Neuronal stem cell (in vitro differentiated cells): ENCODE measurements at regions not wholly inside any gene's neighbourhood (a gene's known extent, or its start where the extent isn't known, plus 50 kb on each side); places are given as distances from the start of the nearest gene placed in this dataset.
A peak's percentile ranks its signal among the peaks of the same experiment; 100 is the strongest.
"Not testable (repeated sequence)": the region's sequence is repeated elsewhere in the genome, so short reads cannot be mapped to it uniquely, and the experiment has no call there.

Source experiments
- DNase-seq: peaks from one replicate; pipeline ENCODE4 v3.0.0-alpha.2; 2013; ENCODE audit warnings: low spot score
- H2AFZ ChIP-seq: one replicate; pipeline ENCODE4 v1.6.1; 2013; ENCODE audit warnings: mild to moderate bottlenecking, low read length, inconsistent platforms
- H2AK5ac ChIP-seq: 2 replicates; pipeline ENCODE4 v1.6.1; 2013; ENCODE audit warnings: low read depth, mild to moderate bottlenecking, inconsistent platforms, low read length, moderate library complexity, mixed read lengths
- H2BK120ac ChIP-seq: 2 replicates; pipeline ENCODE4 v1.6.1; 2013; ENCODE audit warnings: low read depth, mild to moderate bottlenecking, inconsistent platforms, low read length, moderate library complexity, mixed read lengths
- H2BK12ac ChIP-seq: one replicate; pipeline ENCODE4 v1.6.1; 2013; ENCODE audit warnings: low read length, inconsistent platforms
- H2BK15ac ChIP-seq: 2 replicates; pipeline ENCODE4 v1.6.1; 2013; ENCODE audit warnings: mild to moderate bottlenecking, low read length, inconsistent platforms, mixed read lengths
- H2BK5ac ChIP-seq: one replicate; pipeline ENCODE4 v1.6.1; 2013; ENCODE audit warnings: inconsistent platforms, mild to moderate bottlenecking, low read length, moderate library complexity
- H3K14ac ChIP-seq: one replicate; pipeline ENCODE4 v1.6.1; 2013; ENCODE audit warnings: low read length, inconsistent platforms
- H3K18ac ChIP-seq: 2 replicates; pipeline ENCODE4 v1.6.1; 2013; ENCODE audit warnings: low read length, inconsistent platforms
- H3K23ac ChIP-seq: 2 replicates; pipeline ENCODE4 v1.6.1; 2013; ENCODE audit warnings: low read depth, mild to moderate bottlenecking, mixed read lengths, low read length, inconsistent platforms; ENCODE audit not compliant: poor library complexity
- H3K27ac ChIP-seq: replicated peaks from 3 replicates; pipeline ENCODE4 v1.5.1; 2013; ENCODE audit warnings: low read length, inconsistent platforms
- H3K27me3 ChIP-seq, 3 experiments: 2 replicates each; pipeline ENCODE4 v1.6.1; 2013; ENCODE audit warnings: low read length in 3 of 3, mild to moderate bottlenecking in 2 of 3, inconsistent platforms in 1 of 3, low read depth in 1 of 3, mixed read lengths in 1 of 3, moderate library complexity in 1 of 3; ENCODE audit not compliant: control insufficient read depth in 3 of 3, insufficient read depth in 3 of 3
- H3K36me3 ChIP-seq, 2 donors: replicated peaks in 1 of 2; 2 replicates each; pipeline ENCODE4 v1.6.1; 2013; ENCODE audit warnings: low read length in 2 of 2; ENCODE audit not compliant: control insufficient read depth in 2 of 2, insufficient read depth in 2 of 2
- H3K4ac ChIP-seq: 2 replicates; pipeline ENCODE4 v1.6.1; 2013; ENCODE audit warnings: inconsistent platforms, mild to moderate bottlenecking, low read length, moderate library complexity
- H3K4me1 ChIP-seq, 2 donors: 1 replicate in 1 of 2; 2 replicates in 1 of 2; pipeline ENCODE4 v1.6.1; 2013; ENCODE audit warnings: low read length in 2 of 2, low read depth in 1 of 2; ENCODE audit not compliant: control insufficient read depth in 2 of 2, insufficient read depth in 1 of 2
- H3K4me2 ChIP-seq: one replicate; pipeline ENCODE4 v1.6.1; 2013; ENCODE audit warnings: mild to moderate bottlenecking, low read length, inconsistent platforms; ENCODE audit not compliant: insufficient read depth, poor library complexity, severe bottlenecking
- H3K4me3 ChIP-seq, 2 donors: 2 replicates each; pipeline ENCODE4 v1.5.1; 2013; ENCODE audit warnings: low read length in 2 of 2, mild to moderate bottlenecking in 2 of 2, inconsistent platforms in 1 of 2, moderate library complexity in 1 of 2
- H3K79me1 ChIP-seq: one replicate; pipeline ENCODE4 v1.6.1; 2013; ENCODE audit warnings: low read depth, mild to moderate bottlenecking, inconsistent platforms, low read length, moderate library complexity
- H3K9ac ChIP-seq: one replicate; pipeline ENCODE4 v1.6.1; 2013; ENCODE audit warnings: mild to moderate bottlenecking, low read depth, low read length, inconsistent platforms; ENCODE audit not compliant: poor library complexity
- H3K9me3 ChIP-seq, 2 donors: replicated peaks in 1 of 2; 2 replicates each; pipeline versions ENCODE3 to v1.6.1; 2013; ENCODE audit warnings: low read length in 2 of 2, mild to moderate bottlenecking in 2 of 2, inconsistent platforms in 1 of 2, low read depth in 1 of 2, mixed read lengths in 1 of 2, moderate library complexity in 1 of 2; ENCODE audit not compliant: control insufficient read depth in 2 of 2, insufficient read depth in 1 of 2
- H4K8ac ChIP-seq: one replicate; pipeline ENCODE4 v1.6.1; 2013; ENCODE audit warnings: low read depth, mild to moderate bottlenecking, inconsistent platforms, low read length, moderate library complexity
- H4K91ac ChIP-seq: one replicate; pipeline ENCODE4 v1.6.1; 2013; ENCODE audit warnings: low read length, low read depth, mild to moderate bottlenecking, inconsistent platforms; ENCODE audit not compliant: poor library complexity
- whole genome bisulfite sequencing, 2 donors: extraction: QIAGEN DNeasy Blood & Tissue Kit; methylation state at CpG; one replicate each; pipeline ENCODE4 v1.1.7; 2013; ENCODE audit warnings: missing lambda C conversion rate in 2 of 2, mixed read lengths in 1 of 2; ENCODE audit not compliant: insufficient read length in 2 of 2, insufficient replicate concordance in 1 of 2; ENCODE audit errors: extremely low coverage in 2 of 2; 5-methylcytosine and 5-hydroxymethylcytosine counted together

DNA sequence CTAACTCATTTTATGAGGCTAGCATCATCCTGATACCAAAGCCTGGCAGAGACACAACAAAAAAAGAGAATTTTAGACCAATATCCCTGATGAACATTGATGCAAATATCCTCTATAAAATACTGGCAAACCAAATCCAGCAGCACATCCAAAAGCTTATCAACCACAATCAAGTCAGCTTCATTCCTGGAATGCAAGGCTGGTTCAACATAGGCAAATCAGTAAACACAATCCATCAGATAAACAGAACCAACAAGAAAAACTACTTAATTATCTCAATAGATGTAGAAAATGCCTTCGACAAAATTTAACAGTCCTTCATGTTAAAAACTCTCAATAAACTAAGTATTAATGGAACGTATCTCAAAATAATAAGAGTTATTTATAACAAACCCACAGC, 433.3 kb downstream of the TFEC start:
- not testable (repeated sequence) for H3K36me3 ChIP-seq, H3K9me3 ChIP-seq, H3K27ac ChIP-seq, H2AK5ac ChIP-seq, H2BK12ac ChIP-seq, H3K4me1 ChIP-seq, H2BK5ac ChIP-seq, H2BK120ac ChIP-seq, H4K8ac ChIP-seq, DNase-seq, H3K14ac ChIP-seq, H3K4me3 ChIP-seq, H4K91ac ChIP-seq, H3K9ac ChIP-seq, H2AFZ ChIP-seq, H2BK15ac ChIP-seq, H3K23ac ChIP-seq, H3K4ac ChIP-seq, H3K79me1 ChIP-seq, H3K27me3 ChIP-seq, H3K18ac ChIP-seq, H3K4me2 ChIP-seq
- WGBS, 2 donors = no CpG with 5 or more reads among the region's 2 CpGs

- Histone ChIP-seq H2BK12ac (no peak overlapping the region), H3K9ac (no peak overlapping the region), H2BK15ac (no peak overlapping the region), H3K27me3 (no peaks in the 10 kb centered on the region), H3K4me3 (no peak overlapping the region), H3K14ac (no peak overlapping the region), H4K91ac (no peak overlapping the region), H3K23ac (no peak overlapping the region), H2AK5ac (no peak overlapping the region), H3K4me1 (no peaks in the 10 kb centered on the region), H2BK120ac (no peak overlapping the region), H3K4me2 (no peak overlapping the region), H2BK5ac (no peak overlapping the region), H3K36me3 (no peaks in the 10 kb centered on the region), H3K27ac (no peak overlapping the region), H4K8ac (no peak overlapping the region), H2AFZ (no peak overlapping the region), H3K79me1 (no peaks in the 10 kb centered on the region), H3K4ac (no peak overlapping the region), H3K18ac (no peak overlapping the region), H3K9me3 (no peaks in the 10 kb centered on the region)
- no CpG with 5 or more reads among the region's 2 CpGs for WGBS, 2 donors
- no peak for DNase-seq
Measured at GRCh38 chr7:115593111-115593510, 437.5 kb downstream of the TFEC start.

DNA sequence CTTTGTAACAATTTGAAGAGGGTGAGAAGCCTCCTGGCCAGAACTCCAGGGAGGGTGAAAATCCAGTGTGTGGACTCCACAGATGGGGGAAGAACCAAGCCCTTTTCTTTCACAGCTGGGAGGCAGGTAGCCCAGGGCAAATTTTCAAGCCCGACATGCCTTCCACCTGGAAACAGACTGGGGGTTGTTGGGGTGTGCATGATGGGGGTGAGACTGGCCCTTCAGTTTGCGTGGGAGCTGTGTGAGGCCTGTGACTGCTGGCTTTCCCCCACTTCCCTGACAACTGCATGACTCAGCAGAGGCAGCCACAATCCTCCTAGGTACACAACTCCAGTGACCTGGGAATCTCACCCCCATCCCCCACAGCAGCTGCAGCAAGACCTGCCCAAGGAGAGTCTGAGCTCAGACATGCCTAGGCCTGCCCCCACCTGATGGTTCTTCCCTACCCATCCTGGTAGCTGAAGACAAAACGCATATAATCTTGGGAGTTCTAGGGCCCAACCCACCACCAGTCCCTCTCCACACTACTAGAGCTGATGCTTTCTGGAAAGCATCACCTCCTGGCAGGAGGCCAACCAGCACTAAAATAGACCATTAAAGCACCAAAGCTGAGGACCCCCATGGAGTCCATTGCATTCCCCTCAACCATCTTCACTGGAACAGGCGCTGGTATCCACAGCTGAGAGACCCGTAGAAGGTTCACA, 445.4 kb downstream of the TFEC start:
- no peak overlapping the region for H2BK120ac ChIP-seq
- H4K8ac ChIP-seq = peak overlapping the region; percentile 68
- no peak overlapping the region for H3K14ac ChIP-seq
- H3K27me3 ChIP-seq = no peaks in the 10 kb centered on the region
- no peak for DNase-seq
- no peak overlapping the region for H3K4me3 ChIP-seq
- H2BK15ac ChIP-seq = no peak overlapping the region
- H4K91ac ChIP-seq = no peak overlapping the region
- H3K36me3 ChIP-seq = no peaks in the 10 kb centered on the region
- peak overlapping the region; percentile 35 for H2AFZ ChIP-seq
- H3K18ac ChIP-seq = peak overlapping the region; percentile 52
- WGBS, 2 donors = no CpG with 5 or more reads among the region's 5 CpGs
- H3K4me2 ChIP-seq = no peak overlapping the region
- no peak overlapping the region for H2BK12ac ChIP-seq
- H3K23ac ChIP-seq = no peak overlapping the region
- H3K9me3 ChIP-seq = no peaks in the 10 kb centered on the region
- no peak overlapping the region for H2AK5ac ChIP-seq
- H3K9ac ChIP-seq = no peak overlapping the region
- H3K4ac ChIP-seq = no peak overlapping the region
- peaks cover 0 to 8% of the 10 kb centered on the region in 2 donors for H3K4me1 ChIP-seq
- H3K27ac ChIP-seq = no peak overlapping the region
- H2BK5ac ChIP-seq = no peak overlapping the region
- no peaks in the 10 kb centered on the region for H3K79me1 ChIP-seq

DNA sequence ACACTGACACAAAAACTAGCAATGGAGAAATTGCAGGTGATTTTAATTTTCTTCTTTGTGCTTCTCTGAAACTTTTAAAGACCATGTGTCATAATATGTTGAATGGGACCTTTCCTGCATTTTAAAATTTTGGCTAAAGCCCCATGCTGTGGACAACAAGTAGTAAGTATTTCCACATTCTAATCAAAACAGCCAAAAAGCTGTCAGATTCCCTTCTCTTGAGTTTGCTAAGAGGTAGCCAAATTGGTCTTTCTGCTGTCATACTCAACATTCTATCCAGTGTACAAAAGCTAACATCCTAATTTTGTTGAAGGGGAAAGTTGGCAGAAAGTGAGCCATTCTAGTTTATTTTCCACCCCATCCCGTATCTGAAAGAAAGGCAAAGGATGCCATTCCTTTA, 447.6 kb downstream of the TFEC start:
- Histone ChIP-seq H3K27me3 (no peaks in the 10 kb centered on the region), H3K9ac (no peak overlapping the region), H3K36me3 (no peaks in the 10 kb centered on the region), H2BK120ac (no peak overlapping the region), H2AFZ (no peak overlapping the region), H4K91ac (no peak overlapping the region), H2BK5ac (no peak overlapping the region), H3K18ac (no peak overlapping the region), H3K23ac (no peak overlapping the region), H3K4me3 (no peak overlapping the region), H3K9me3 (no peaks in the 10 kb centered on the region), H3K79me1 (no peaks in the 10 kb centered on the region), H3K4me1 (peaks cover 0 to 8% of the 10 kb centered on the region in 2 donors), H3K14ac (no peak overlapping the region), H3K27ac (no peak overlapping the region), H3K4ac (no peak overlapping the region), H4K8ac (no peak overlapping the region), H2BK15ac (no peak overlapping the region), H2AK5ac (no peak overlapping the region), H3K4me2 (no peak overlapping the region), H2BK12ac (no peak overlapping the region)
- WGBS, 2 donors = no CpG with 5 or more reads among the region's 1 CpG
- DNase-seq = no peak
